OCI-LY7 (cell line): ENCODE measurements at regions not wholly inside any gene's neighbourhood (a gene's known extent, or its start where the extent isn't known, plus 50 kb on each side); places are given as distances from the start of the nearest gene placed in this dataset.

Source experiments
- BruUV-seq: library from RNA; stranded (reverse); fragments of 400-500 nt; replicated peaks from 2 replicates; lab custom pipeline; 2021; lab: Mats Ljungman, UMichigan
- CTCF ChIA-PET: fragments of 300-600 bp; sonication (Branson Sonifier 250); formaldehyde crosslinking; loops from one replicate; lab custom pipeline; 2022; ENCODE audit warnings: antibody characterized with exemption; ENCODE audit not compliant: unreplicated experiment; lab: Charles Lee
- POLR2A ChIA-PET: fragments of 300-600 bp; sonication (Branson Sonifier 250); formaldehyde crosslinking; loops from one replicate; lab custom pipeline; 2022; ENCODE audit warnings: antibody characterized with exemption; lab: Charles Lee
- DNase-seq: peaks from one replicate; pipeline ENCODE4 v3.0.0-alpha.2; 2015; ENCODE audit warnings: low spot score
- H2AFZ ChIP-seq: fragments of 200-600 bp; sonication (generic), shearing (Covaris generic); 2 replicates; pipeline ENCODE4 v1.6.1; 2014; ENCODE audit warnings: mild to moderate bottlenecking, antibody characterized with exemption, low read length, moderate library complexity
- H3K27ac ChIP-seq: fragments of 200-600 bp; sonication (generic); 2 replicates; pipeline ENCODE4 v1.5.1; 2014; ENCODE audit warnings: mixed run types, low read depth, mild to moderate bottlenecking, moderate library complexity, low read length, inconsistent platforms; ENCODE audit not compliant: poor library complexity, severe bottlenecking
- H3K36me3 ChIP-seq: fragments of 200-600 bp; sonication (generic); 2 replicates; pipeline ENCODE4 v1.6.1; 2014; ENCODE audit warnings: mild to moderate bottlenecking, antibody characterized with exemption, low read length, moderate library complexity, mixed read lengths; ENCODE audit not compliant: insufficient read depth
- H3K4me1 ChIP-seq: fragments of 200-600 bp; sonication (generic); 2 replicates; pipeline ENCODE4 v1.5.1; 2014; ENCODE audit warnings: mild to moderate bottlenecking, low read length; ENCODE audit not compliant: insufficient read depth, poor library complexity, severe bottlenecking
- H3K4me2 ChIP-seq: fragments of 200-600 bp; sonication (generic); 2 replicates; pipeline ENCODE4 v1.6.1; 2014; ENCODE audit warnings: mild to moderate bottlenecking, low read length
- H3K4me3 ChIP-seq: fragments of 200-600 bp; sonication (generic); 2 replicates; pipeline ENCODE4 v1.5.1; 2014; ENCODE audit warnings: mild to moderate bottlenecking, low read depth, low read length; ENCODE audit not compliant: poor library complexity, severe bottlenecking
- H3K79me2 ChIP-seq: fragments of 200-600 bp; sonication (generic); 2 replicates; pipeline ENCODE4 v1.6.1; 2016; ENCODE audit warnings: low read depth, mild to moderate bottlenecking, low read length, moderate library complexity, mixed read lengths; ENCODE audit not compliant: insufficient read depth
- H3K9me2 ChIP-seq: fragments of 200-600 bp; sonication (generic); 2 replicates; pipeline ENCODE4 v1.6.1; 2016; ENCODE audit warnings: mild to moderate bottlenecking, low read length, mixed read lengths; ENCODE audit not compliant: insufficient read depth
- H3K9me3 ChIP-seq: fragments of 200-600 bp; sonication (generic); 2 replicates; pipeline ENCODE4 v1.6.1; 2014; ENCODE audit warnings: mild to moderate bottlenecking, mixed run types, low read length, mixed read lengths
- H4K20me1 ChIP-seq: fragments of 200-600 bp; sonication (generic); 2 replicates; pipeline ENCODE4 v1.6.1; 2014; ENCODE audit warnings: mild to moderate bottlenecking, antibody characterized with exemption, low read length, moderate library complexity, mixed read lengths; ENCODE audit not compliant: insufficient read depth
- EZH2phosphoT487 ChIP-seq: fragments of 200-600 bp; sonication (generic); IDR thresholded peaks from 2 replicates; pipeline ENCODE4 v1.6.1; 2018; ENCODE audit warnings: low read depth, borderline replicate concordance, mild to moderate bottlenecking, mixed run types, antibody characterized with exemption, low read length, moderate library complexity, mixed read lengths
- intact Hi-C: fragments of 100-400 bp; cut with micrococcal nuclease; formaldehyde crosslinking; loops from one replicate; pipeline ENCODE4 v1.10.0; 2022; ENCODE audit not compliant: unreplicated experiment
- TF ChIP-seq, protein P1 (sequence below): fragments of 200-600 bp; sonication (generic); conservative IDR thresholded peaks from 2 replicates; pipeline ENCODE4 v1.5.1; 2014; ENCODE audit warnings: mild to moderate bottlenecking, antibody characterized with exemption, low read length, moderate library complexity, mixed read lengths

DNA sequence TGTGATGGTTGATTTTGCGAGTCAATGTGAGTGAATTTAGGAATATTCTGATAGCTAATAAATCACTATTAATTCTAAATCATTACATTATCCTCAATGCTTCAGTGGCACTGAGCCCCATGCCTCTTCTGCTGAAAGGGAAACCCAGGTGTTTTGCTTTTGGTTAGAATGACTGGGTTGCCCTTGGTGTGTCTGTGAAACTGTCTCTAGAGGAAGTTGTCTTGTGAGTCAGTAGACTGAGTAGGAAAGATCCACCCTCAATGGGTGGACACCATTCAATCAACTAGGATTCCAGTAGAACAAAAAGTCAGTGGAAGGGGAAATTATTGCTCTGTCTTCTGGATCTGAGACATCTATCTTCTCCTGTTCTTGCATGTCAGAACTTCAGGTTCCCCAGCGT, 472.4 kb downstream of the ANKRD7 start:
- DNase-seq = no peak
- TF ChIP-seq, protein P1, sequence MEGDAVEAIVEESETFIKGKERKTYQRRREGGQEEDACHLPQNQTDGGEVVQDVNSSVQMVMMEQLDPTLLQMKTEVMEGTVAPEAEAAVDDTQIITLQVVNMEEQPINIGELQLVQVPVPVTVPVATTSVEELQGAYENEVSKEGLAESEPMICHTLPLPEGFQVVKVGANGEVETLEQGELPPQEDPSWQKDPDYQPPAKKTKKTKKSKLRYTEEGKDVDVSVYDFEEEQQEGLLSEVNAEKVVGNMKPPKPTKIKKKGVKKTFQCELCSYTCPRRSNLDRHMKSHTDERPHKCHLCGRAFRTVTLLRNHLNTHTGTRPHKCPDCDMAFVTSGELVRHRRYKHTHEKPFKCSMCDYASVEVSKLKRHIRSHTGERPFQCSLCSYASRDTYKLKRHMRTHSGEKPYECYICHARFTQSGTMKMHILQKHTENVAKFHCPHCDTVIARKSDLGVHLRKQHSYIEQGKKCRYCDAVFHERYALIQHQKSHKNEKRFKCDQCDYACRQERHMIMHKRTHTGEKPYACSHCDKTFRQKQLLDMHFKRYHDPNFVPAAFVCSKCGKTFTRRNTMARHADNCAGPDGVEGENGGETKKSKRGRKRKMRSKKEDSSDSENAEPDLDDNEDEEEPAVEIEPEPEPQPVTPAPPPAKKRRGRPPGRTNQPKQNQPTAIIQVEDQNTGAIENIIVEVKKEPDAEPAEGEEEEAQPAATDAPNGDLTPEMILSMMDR = no peak
- TF ChIP-seq EZH2phosphoT487 = no peak
- Histone ChIP-seq H3K9me2 (no peaks in the 10 kb centered on the region), H3K79me2 (no peaks in the 10 kb centered on the region), H4K20me1 (no peaks in the 10 kb centered on the region), H3K9me3 (no peaks in the 10 kb centered on the region), H3K36me3 (no peaks in the 10 kb centered on the region), H3K4me3 (no peak overlapping the region), H3K4me1 (no peaks in the 10 kb centered on the region), H2AFZ (no peak overlapping the region), H3K4me2 (no peak overlapping the region), H3K27ac (no peak overlapping the region)
- ChIA-PET POLR2A (no interaction called here), CTCF (no interaction called here)
- no TSS peak for BruUV-seq
- intact Hi-C loops = no loop called here

DNA sequence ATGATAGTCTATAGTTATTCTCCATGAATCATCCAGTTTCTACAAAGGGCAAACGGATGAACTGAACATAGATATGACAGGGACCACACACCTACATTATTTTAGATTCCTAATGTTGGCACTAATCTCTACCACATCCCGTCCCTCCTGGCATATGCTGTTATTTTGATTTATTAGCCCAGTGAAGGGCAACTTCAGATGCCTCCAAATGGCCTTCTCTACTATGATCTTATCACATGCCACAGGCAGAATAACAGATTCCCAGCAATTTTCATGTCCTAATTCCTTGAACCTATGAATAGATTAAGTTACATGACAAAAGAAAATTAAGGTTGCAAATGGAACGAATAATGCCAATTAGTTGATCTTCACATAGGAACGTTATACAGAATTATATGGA, 474.7 kb downstream of the ANKRD7 start:
- TF ChIP-seq EZH2phosphoT487 = no peak
- TF ChIP-seq, protein P1 = no peak
- H3K27ac ChIP-seq = no peak overlapping the region
- H3K4me1 ChIP-seq = no peaks in the 10 kb centered on the region
- H3K9me3 ChIP-seq = no peaks in the 10 kb centered on the region
- H3K9me2 ChIP-seq = no peaks in the 10 kb centered on the region
- H3K4me2 ChIP-seq = no peak overlapping the region
- intact Hi-C loops = no loop called here
- no peak overlapping the region for H2AFZ ChIP-seq
- ChIA-PET POLR2A (no interaction called here), CTCF (no interaction called here)
- no peaks in the 10 kb centered on the region for H3K36me3 ChIP-seq
- no peak overlapping the region for H3K4me3 ChIP-seq
- H3K79me2 ChIP-seq = no peaks in the 10 kb centered on the region
- BruUV-seq = no TSS peak
- no peak for DNase-seq
- H4K20me1 ChIP-seq = no peaks in the 10 kb centered on the region

DNA sequence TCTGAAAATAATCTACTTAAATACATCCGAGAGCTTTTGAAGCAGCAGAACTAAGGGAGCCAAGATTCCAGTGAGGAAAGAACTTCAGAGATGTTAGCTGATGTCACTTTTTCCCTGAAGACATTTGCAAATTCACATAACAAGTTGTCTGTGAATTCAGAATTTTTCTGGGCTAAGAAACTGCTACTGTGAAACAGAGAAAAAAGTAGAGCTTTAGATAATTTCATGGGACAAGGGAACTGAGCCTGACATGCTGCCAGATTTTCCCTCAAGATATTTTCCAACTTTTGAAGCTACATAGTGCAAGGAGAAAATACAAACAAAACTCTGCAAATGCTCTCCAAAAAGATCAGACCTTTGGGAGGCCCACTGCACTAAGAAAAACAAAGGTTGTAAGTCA, 484.2 kb downstream of the ANKRD7 start:
- Histone ChIP-seq H3K27ac (no peak overlapping the region), H3K4me3 (no peak overlapping the region), H3K4me2 (no peak overlapping the region), H3K4me1 (no peaks in the 10 kb centered on the region), H3K79me2 (no peaks in the 10 kb centered on the region), H3K9me3 (no peaks in the 10 kb centered on the region), H3K36me3 (no peaks in the 10 kb centered on the region), H2AFZ (no peak overlapping the region), H3K9me2 (no peaks in the 10 kb centered on the region), H4K20me1 (no peaks in the 10 kb centered on the region)
- no peak for TF ChIP-seq EZH2phosphoT487
- TF ChIP-seq, protein P1 = no peak
- intact Hi-C loops = no loop called here
- no peak for DNase-seq
- ChIA-PET POLR2A (interaction anchor here (0.5 to 0.6 kb wide), 2 partner anchors 78 to 95 kb away, joined by 4 to 6 read pairs; no protein-coding TSS in a partner anchor), CTCF (no interaction called here)
- BruUV-seq = no TSS peak
